Duodenal mucosa (tissue), 2 donors: ENCODE measurements at regions not wholly inside any gene's neighbourhood (a gene's known extent, or its start where the extent isn't known, plus 50 kb on each side); places are given as distances from the start of the nearest gene placed in this dataset.

Experiments
- H3K27ac ChIP-seq: one replicate; pipeline ENCODE4 v1.7.0; 2013; ENCODE audit warnings: low read depth, low read length
- H3K27me3 ChIP-seq, 2 donors: one replicate each; pipeline ENCODE4 v1.7.0; 2013; ENCODE audit warnings: low read length in 2 of 2, control low read depth in 1 of 2; ENCODE audit not compliant: insufficient read depth in 2 of 2, control insufficient read depth in 1 of 2
- H3K36me3 ChIP-seq, 2 donors: one replicate each; pipeline ENCODE4 v1.7.0; 2013; ENCODE audit warnings: low read length in 2 of 2, control low read depth in 1 of 2; ENCODE audit not compliant: insufficient read depth in 2 of 2, control insufficient read depth in 1 of 2
- H3K4me1 ChIP-seq, 2 donors: one replicate each; pipeline ENCODE4 v1.7.0; 2013; ENCODE audit warnings: low read length in 2 of 2, control low read depth in 1 of 2; ENCODE audit not compliant: insufficient read depth in 2 of 2, control insufficient read depth in 1 of 2
- H3K4me3 ChIP-seq, 2 donors: one replicate each; pipeline ENCODE4 v1.7.0; 2013; ENCODE audit warnings: low read length in 2 of 2, low read depth in 1 of 2
- H3K9ac ChIP-seq, 2 donors: one replicate each; pipeline ENCODE4 v1.7.0; 2013; ENCODE audit warnings: low read length in 2 of 2, low read depth in 1 of 2
- H3K9me3 ChIP-seq, 2 donors: one replicate each; pipeline ENCODE4 v1.7.0; 2013; ENCODE audit warnings: low read length in 2 of 2, control low read depth in 1 of 2; ENCODE audit not compliant: control insufficient read depth in 1 of 2

DNA sequence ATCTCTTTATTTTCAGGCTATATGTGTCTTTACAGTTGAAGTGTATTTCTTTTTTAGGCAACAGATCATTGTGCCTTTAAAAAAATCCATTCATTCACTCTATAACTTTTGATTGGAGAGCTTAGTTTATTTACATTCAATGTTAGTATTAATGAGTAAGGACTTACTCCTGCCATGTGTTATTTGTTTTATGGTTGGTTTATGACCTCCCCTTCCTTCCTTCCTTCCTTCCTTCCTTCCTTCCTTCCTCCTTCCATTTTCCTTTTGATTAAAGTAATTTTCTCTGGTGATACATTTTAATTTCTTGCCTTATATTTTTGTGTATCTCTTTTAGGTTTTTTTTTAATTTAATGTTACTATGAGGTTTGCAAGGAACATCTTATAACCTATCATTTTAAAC lies 1005.3 kb upstream of the EPHA7 start:
- Histone ChIP-seq H3K4me1 (no peaks in the 10 kb centered on the region), H3K4me3 (no peak overlapping the region), H3K9ac (no peak overlapping the region), H3K27me3 (no peaks in the 10 kb centered on the region), H3K9me3 (no peaks in the 10 kb centered on the region), H3K27ac (no peak overlapping the region), H3K36me3 (no peaks in the 10 kb centered on the region)

DNA sequence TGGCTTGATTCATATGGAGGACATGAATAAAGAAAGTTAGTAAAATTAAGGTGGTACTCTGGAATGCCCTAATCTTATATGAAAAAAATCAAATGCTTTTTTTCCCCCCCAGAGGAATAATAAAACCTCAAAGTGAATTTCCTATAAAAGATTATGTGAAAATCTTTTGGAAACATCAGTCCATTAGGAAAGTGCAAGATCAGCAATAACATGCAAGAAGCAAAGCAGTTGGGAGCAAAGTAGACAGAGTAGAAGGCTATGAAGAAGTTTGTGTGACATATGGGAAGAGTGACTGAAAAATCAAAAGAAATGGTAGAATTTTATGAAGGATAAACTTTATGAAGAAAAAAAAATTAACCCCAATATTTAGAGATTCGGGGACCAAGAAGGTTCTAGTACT lies 998.0 kb upstream of the EPHA7 start:
- no peaks in the 10 kb centered on the region for H3K4me1 ChIP-seq
- no peak overlapping the region for H3K27ac ChIP-seq
- no peaks in the 10 kb centered on the region for H3K27me3 ChIP-seq
- H3K9ac ChIP-seq, result no peak overlapping the region
- no peaks in the 10 kb centered on the region for H3K36me3 ChIP-seq
- H3K4me3 ChIP-seq, result no peak overlapping the region
- H3K9me3 ChIP-seq, result no peaks in the 10 kb centered on the region

DNA sequence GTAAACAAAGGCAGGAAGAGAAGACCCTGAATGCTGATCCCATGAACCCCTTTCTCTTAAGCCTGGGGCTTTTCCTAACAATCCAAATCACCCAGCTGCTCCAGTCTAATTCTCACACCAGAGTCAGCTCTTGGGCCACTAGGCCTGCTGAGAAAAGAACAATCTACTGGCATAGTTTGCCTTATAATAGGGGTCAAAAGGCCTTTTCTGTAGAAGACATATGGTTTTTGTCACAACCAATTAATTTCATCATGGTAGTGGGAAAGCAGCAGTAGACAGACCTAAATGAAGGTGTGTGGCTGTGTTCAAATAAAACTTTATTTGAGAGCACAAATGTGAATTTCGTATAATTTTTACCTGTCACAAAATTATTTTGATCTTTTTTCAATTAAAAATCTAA lies 994.7 kb upstream of the EPHA7 start:
- H3K27ac ChIP-seq, result no peak overlapping the region
- no peaks in the 10 kb centered on the region for H3K36me3 ChIP-seq
- H3K9me3 ChIP-seq, result no peaks in the 10 kb centered on the region
- no peaks in the 10 kb centered on the region for H3K4me1 ChIP-seq
- no peak overlapping the region for H3K9ac ChIP-seq
- H3K27me3 ChIP-seq, result no peaks in the 10 kb centered on the region
- H3K4me3 ChIP-seq, result no peak overlapping the region

DNA sequence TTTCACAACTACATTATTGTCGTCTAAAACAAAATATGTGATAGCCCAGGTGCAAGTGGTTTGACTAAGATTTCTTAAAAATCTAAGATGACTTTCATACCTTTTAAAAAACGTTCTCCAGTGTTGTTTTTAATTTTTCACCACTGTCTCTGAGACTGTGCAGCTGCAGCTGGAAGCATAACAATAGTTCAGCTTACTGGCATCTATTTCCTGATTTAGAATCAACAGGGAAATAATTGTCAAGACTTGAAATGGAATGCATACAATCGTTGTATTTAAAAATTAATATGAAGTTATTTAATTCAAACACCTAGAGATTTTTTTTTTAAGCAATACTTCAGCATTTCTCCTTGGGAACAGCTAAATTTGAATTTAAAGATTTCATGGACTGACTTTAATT lies 982.0 kb upstream of the EPHA7 start:
- Histone ChIP-seq H3K4me1 (no peaks in the 10 kb centered on the region), H3K27ac (no peak overlapping the region), H3K9me3 (no peaks in the 10 kb centered on the region), H3K27me3 (no peaks in the 10 kb centered on the region), H3K9ac (no peak overlapping the region), H3K4me3 (no peak overlapping the region), H3K36me3 (no peaks in the 10 kb centered on the region)

DNA sequence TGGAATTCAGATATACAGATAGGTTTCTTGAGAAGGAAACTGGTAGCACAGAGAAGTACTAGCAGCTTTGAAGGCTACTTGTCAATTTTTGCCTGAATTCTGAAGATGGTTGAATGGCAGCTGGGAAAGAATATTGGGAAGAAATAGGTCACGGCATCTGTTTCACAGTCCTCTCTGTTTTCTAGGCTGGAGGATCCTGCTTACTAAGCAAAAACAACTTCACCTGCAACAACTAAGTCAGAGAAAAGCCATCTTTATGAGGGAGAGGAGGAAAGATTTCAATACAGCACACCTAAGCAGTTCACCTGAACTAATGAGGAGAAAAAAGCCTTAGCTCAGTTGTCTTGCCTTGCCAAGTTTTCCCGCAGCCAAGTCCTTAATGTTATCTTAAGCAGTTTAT lies 975.5 kb upstream of the EPHA7 start:
- Histone ChIP-seq H3K9ac (no peak overlapping the region), H3K27me3 (no peaks in the 10 kb centered on the region), H3K4me3 (no peak overlapping the region), H3K9me3 (no peaks in the 10 kb centered on the region), H3K4me1 (no peaks in the 10 kb centered on the region), H3K27ac (no peak overlapping the region), H3K36me3 (no peaks in the 10 kb centered on the region)

DNA sequence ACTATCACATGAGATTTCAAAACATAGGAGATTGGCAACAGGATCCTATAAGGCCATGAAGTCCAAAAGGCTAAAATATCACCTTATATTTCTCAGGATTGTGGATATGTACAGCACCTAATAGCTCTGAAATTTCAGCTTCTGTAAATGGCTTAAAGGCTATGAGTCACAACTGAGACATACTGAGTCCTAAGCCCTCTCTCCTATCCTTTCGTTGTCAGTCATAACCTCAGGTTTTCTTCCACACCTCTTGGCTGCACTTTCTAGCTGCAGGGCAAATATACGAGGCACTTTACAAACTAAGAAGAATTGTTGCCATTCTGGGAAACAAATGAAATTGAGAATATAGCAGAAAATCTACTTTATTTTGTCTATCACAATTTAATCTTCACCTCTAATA lies 969.9 kb upstream of the EPHA7 start:
- Histone ChIP-seq H3K27ac (no peak overlapping the region), H3K27me3 (no peaks in the 10 kb centered on the region), H3K9ac (no peak overlapping the region), H3K9me3 (no peaks in the 10 kb centered on the region), H3K4me1 (no peaks in the 10 kb centered on the region), H3K36me3 (no peaks in the 10 kb centered on the region), H3K4me3 (no peak overlapping the region)

DNA sequence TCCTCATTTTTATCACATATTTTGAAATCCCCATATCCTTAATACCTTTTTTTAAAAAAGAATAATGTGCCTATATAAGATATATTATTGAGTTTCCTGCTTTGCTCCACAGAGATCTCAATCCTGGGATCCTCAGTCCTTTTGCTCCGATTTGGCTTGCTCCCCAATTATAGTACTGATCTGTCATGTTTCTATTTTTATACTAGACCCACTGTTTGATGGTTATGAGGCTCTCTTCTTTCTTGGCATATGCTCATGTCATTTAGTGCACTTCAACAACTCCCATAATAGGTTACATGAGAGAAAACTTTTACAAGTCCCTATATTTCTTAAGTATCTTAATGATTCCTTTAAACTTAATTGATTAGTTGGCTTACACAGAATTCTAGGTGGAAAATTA lies 958.5 kb upstream of the EPHA7 start:
- no peaks in the 10 kb centered on the region for H3K9me3 ChIP-seq
- no peak overlapping the region for H3K27ac ChIP-seq
- H3K27me3 ChIP-seq, result no peaks in the 10 kb centered on the region
- no peak overlapping the region for H3K9ac ChIP-seq
- H3K4me1 ChIP-seq, result no peaks in the 10 kb centered on the region
- no peaks in the 10 kb centered on the region for H3K36me3 ChIP-seq
- H3K4me3 ChIP-seq, result no peak overlapping the region

DNA sequence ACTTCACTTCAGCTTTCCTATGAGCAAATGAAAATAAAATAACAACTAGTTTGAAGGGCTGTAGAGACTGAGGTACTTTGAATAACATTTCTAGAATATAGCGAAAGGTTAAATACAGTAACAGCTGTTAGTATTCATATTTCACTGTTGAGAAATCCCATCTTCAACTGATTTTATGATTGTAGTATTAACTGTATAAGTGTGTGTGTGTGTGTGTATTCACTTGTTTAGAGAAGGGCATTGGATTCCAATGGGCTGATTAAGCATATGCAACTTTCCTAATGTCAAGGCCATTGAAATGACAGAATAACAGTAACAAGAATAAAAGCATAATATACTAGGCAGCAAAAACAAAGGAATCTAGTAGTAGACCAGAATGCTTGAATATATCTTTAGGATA lies 957.5 kb upstream of the EPHA7 start:
- Histone ChIP-seq H3K36me3 (no peaks in the 10 kb centered on the region), H3K27me3 (no peaks in the 10 kb centered on the region), H3K4me3 (no peak overlapping the region), H3K9me3 (no peaks in the 10 kb centered on the region), H3K9ac (no peak overlapping the region), H3K4me1 (no peaks in the 10 kb centered on the region), H3K27ac (no peak overlapping the region)

DNA sequence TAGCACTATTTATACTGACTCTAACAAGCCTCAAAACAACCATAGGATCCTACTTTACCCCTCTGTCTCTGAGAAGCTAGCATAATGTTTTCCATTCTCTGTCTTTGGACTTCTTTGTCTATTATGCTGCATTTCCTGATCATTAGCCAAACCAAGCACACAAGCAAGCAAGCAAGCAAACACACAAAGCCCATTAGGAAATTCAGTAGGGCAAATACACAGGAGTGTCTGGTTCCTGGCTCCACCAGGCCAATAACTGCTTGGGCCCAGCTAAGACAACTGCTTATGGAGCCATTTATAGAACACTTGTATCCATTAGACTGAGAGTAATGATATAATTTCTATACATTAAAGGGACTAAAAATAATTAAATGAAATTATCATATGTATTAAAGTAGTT lies 952.9 kb upstream of the EPHA7 start:
- H3K4me1 ChIP-seq, result no peaks in the 10 kb centered on the region
- no peak overlapping the region for H3K9ac ChIP-seq
- H3K27ac ChIP-seq, result no peak overlapping the region
- H3K9me3 ChIP-seq, result no peaks in the 10 kb centered on the region
- no peaks in the 10 kb centered on the region for H3K36me3 ChIP-seq
- no peak overlapping the region for H3K4me3 ChIP-seq
- H3K27me3 ChIP-seq, result no peaks in the 10 kb centered on the region

DNA sequence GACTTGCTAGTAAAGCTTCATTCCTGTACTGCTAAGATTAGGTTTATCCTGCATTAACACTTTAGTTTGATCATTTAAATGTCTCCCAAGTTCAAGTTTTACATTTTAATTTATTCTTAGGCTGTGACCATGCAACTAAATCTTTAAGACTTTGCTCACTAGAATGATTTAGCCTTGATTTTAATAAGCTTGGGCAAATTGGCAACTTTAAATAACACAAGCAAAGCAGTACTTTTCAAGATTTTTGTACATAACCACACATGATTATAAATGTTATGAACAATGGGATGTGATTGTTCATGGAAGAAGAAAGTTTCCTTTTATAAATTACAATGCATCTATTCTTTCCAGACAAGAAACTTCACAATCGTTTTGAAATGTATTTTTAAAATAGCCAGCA lies 948.0 kb upstream of the EPHA7 start:
- Histone ChIP-seq H3K9me3 (no peaks in the 10 kb centered on the region), H3K36me3 (no peaks in the 10 kb centered on the region), H3K9ac (no peak overlapping the region), H3K4me1 (no peaks in the 10 kb centered on the region), H3K27me3 (no peaks in the 10 kb centered on the region), H3K27ac (no peak overlapping the region), H3K4me3 (no peak overlapping the region)

DNA sequence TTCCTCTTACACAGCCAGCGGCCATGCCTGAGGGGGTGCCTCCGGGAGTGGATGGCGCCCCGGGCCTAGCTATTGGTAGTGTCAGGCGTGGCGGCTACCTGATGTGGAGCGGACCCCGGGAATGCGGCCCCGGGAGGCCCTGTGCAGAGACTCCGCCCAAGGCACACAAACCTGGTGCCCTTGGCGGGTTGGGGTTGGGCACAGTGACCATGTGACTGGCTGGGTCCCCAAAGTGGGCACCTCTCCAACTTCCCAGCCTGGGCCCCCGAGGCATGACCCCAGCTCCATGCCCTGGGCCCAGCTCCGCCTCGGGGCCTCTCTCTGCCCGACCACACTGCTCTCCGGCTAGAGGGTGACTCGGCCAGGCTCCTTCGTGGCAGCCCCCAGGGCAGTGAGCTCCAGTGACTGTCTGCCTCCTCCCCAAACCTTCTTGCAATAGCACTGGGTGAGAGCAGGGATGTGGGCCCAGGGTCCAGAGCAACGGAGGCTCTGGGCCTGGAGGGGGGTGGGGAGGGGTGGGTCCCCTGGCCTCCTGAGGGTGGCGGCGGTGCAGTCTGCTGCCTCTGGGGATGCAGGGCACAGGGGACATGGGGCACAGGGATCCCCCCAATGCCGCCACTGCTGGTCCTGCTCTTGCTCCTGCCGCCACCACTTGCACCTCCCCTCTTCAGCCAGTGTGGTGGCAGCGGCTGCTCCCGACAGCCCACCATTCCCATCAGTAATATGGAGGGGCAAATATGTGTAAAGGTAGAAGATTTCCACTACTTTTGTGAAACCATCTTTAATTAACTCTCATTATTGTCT lies 942.9 kb upstream of the EPHA7 start:
- no peak overlapping the region for H3K4me3 ChIP-seq
- no peak overlapping the region for H3K9ac ChIP-seq
- no peaks in the 10 kb centered on the region for H3K9me3 ChIP-seq
- H3K36me3 ChIP-seq, result no peaks in the 10 kb centered on the region
- H3K4me1 ChIP-seq, result no peaks in the 10 kb centered on the region
- H3K27ac ChIP-seq, result no peak overlapping the region
- H3K27me3 ChIP-seq, result no peaks in the 10 kb centered on the region
